ENCODE measurements at regions not wholly inside any gene's neighbourhood (a gene's known extent, or its start where the extent isn't known, plus 50 kb on each side); places are given as distances from the start of the nearest gene placed in this dataset.

- TF ChIP-seq, protein P1, sequence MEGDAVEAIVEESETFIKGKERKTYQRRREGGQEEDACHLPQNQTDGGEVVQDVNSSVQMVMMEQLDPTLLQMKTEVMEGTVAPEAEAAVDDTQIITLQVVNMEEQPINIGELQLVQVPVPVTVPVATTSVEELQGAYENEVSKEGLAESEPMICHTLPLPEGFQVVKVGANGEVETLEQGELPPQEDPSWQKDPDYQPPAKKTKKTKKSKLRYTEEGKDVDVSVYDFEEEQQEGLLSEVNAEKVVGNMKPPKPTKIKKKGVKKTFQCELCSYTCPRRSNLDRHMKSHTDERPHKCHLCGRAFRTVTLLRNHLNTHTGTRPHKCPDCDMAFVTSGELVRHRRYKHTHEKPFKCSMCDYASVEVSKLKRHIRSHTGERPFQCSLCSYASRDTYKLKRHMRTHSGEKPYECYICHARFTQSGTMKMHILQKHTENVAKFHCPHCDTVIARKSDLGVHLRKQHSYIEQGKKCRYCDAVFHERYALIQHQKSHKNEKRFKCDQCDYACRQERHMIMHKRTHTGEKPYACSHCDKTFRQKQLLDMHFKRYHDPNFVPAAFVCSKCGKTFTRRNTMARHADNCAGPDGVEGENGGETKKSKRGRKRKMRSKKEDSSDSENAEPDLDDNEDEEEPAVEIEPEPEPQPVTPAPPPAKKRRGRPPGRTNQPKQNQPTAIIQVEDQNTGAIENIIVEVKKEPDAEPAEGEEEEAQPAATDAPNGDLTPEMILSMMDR (IDR thresholded peaks at IDR 0.05; ENCODE audit: insufficient read depth, low read length, missing control alignments): no peak
- ChIA-PET CTCF (no interaction called here), POLR2A (no interaction called here)
- DNase-seq (ENCODE audit: low read depth, low spot score): no peak
- no peak overlapping the region for H3K4me3 ChIP-seq (ENCODE audit: low read depth, low read length)
Measured at GRCh38 chr2:134152045-134153010, 101.5 kb upstream of the MGAT5 start.

- POLR2A ChIA-PET: no interaction called here
- H3K4me3 ChIP-seq (ENCODE audit: low read depth, low read length): no peak overlapping the region
- CTCF ChIA-PET: no interaction called here
- TF ChIP-seq, protein P1 (IDR thresholded peaks at IDR 0.05; ENCODE audit: insufficient read depth, low read length, missing control alignments): no peak
- no peak for DNase-seq (ENCODE audit: low read depth, low spot score)
Measured at GRCh38 chr2:134153294-134153880, 100.5 kb upstream of the MGAT5 start.

DNA sequence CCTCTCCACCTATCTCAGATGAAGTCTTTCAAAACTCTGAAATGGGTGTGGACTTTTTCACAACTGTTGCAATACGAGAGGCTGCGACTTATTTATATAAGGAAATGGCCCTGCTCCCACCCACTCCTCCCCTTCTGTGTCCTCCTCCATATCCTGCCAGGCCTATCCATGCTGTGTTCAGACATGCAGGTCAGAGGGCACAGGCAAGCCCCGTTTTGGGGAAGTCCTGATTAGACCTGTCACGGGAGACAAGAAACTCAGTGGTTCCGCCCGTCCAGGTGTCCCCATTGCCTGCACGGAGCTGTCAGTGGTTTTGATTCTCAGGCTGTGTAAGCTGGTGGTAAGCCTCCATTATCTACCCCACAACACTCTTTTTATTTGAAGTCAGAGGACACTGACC is 99.6 kb upstream of the MGAT5 start:
- ChIA-PET CTCF (no interaction called here), POLR2A (no interaction called here)
- DNase-seq (ENCODE audit: low read depth, low spot score): no peak

GRCh38 chr2:134155134-134155533 is 98.7 kb upstream of the MGAT5 start:
- CTCF ChIA-PET: no interaction called here
- DNase-seq (ENCODE audit: low read depth, low spot score): no peak
- no peak overlapping the region for H3K4me3 ChIP-seq (ENCODE audit: low read depth, low read length)
- TF ChIP-seq, protein P1 (IDR thresholded peaks at IDR 0.05; ENCODE audit: insufficient read depth, low read length, missing control alignments): no peak
- POLR2A ChIA-PET: no interaction called here

More for the DNA sequence above, 99.6 kb upstream of the MGAT5 start:
- H3K4me3 ChIP-seq (ENCODE audit: low read depth, low read length): no peak overlapping the region
- TF ChIP-seq, protein P1 (IDR thresholded peaks at IDR 0.05; ENCODE audit: insufficient read depth, low read length, missing control alignments): no peak

GRCh38 chr2:134158295-134158694 is 95.6 kb upstream of the MGAT5 start:
- DNase-seq (ENCODE audit: low read depth, low spot score): no peak
- TF ChIP-seq, protein P1 (IDR thresholded peaks at IDR 0.05; ENCODE audit: insufficient read depth, low read length, missing control alignments): no peak
- H3K4me3 ChIP-seq (ENCODE audit: low read depth, low read length): no peak overlapping the region
- POLR2A ChIA-PET: interaction anchor here (0.7 kb wide), 1 partner anchor 38 kb away, joined by 3 read pairs; no protein-coding TSS in a partner anchor
- CTCF ChIA-PET: interaction anchor here (0.6 to 1.7 kb wide), 2 partner anchors 9 kb away, joined by 3 read pairs; no protein-coding TSS in a partner anchor

GRCh38 chr2:134161170-134161547 is 92.7 kb upstream of the MGAT5 start:
- DNase-seq (ENCODE audit: low read depth, low spot score): no peak
- H3K4me3 ChIP-seq (ENCODE audit: low read depth, low read length): no peak overlapping the region
- TF ChIP-seq, protein P1 (IDR thresholded peaks at IDR 0.05; ENCODE audit: insufficient read depth, low read length, missing control alignments): no peak
- ChIA-PET CTCF (no interaction called here), POLR2A (no interaction called here)

All from AG04449 (cell line).